ENCODE measurements at regions not wholly inside any gene's neighbourhood (a gene's known extent, or its start where the extent isn't known, plus 50 kb on each side); places are given as distances from the start of the nearest gene placed in this dataset.

DNA sequence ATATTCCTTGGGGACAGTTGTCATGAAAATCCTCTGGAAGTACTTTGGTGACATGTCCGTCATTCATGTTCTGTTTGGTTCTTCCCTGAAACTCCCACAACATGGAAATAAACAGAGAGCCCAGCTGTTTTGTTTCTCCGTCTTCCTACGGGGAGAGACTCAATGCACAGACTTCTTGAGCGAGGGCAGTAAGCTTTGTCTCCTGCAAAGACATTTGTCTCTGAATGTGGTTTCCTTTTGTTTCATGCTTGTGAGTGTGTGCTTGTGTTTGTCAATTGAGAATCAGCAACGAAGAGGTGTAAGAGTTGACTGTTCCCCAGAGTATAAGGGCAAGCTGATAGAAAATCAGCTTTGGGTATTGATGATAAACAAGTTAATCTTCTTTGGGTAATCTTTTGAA is 643.0 kb upstream of the RBFOX1 start:
- H3K9ac ChIP-seq (ENCODE audit: insufficient read depth, low read depth, low read length), result no peak overlapping the region
- ChIA-PET CTCF (ENCODE audit: low intra/inter-chr PET ratio, low total read pairs) (no interaction called here), POLR2A (no interaction called here)
- BruUV-seq (replicated peaks), result no TSS peak
- in situ Hi-C loops (cut with HindIII; ENCODE audit: extremely low pct_ligation_motif_present, low pct_unique_long_range_greater_than_20kb), result no loop called here
- no peak overlapping the region for H2AFZ ChIP-seq (ENCODE audit: low read length)
- FAIRE-seq (no peak), DNase-seq (ENCODE audit: low spot score) (no peak), ATAC-seq (no peak)
- no peak overlapping the region for H3K4me2 ChIP-seq (ENCODE audit: low read depth, low read length)
- H3K4me3 ChIP-seq (replicated peaks in 1 of 3; ENCODE audit: insufficient read depth in 1 of 3, low read depth in 2 of 3, low read length in 3 of 3), result no peak overlapping the region
- no peaks in the 10 kb centered on the region for H4K20me1 ChIP-seq (ENCODE audit: insufficient read depth, low read length)
- 8% methylated on average over 5 of the region's 5 CpGs for WGBS (ENCODE audit: low lambda C conversion rate)
- TF ChIP-seq ZNF101 (CRISPR knock-in tag; IDR thresholded peaks at IDR 0.05; ENCODE audit: borderline replicate concordance, low read depth) (no peak), RARA (CRISPR knock-in tag; IDR thresholded peaks at IDR 0.05) (no peak), SIX1 (CRISPR knock-in tag; IDR thresholded peaks at IDR 0.05; ENCODE audit: borderline replicate concordance) (no peak), ZNF20 (CRISPR knock-in tag; IDR thresholded peaks at IDR 0.05) (no peak), RELA (CRISPR knock-in tag; IDR thresholded peaks at IDR 0.05) (no peak), SRSF1 (optimal IDR thresholded peaks at IDR 0.05; ENCODE audit: low read depth, low read length) (no peak), ZFAT (CRISPR knock-in tag; conservative IDR thresholded peaks at IDR 0.05) (no peak), MBNL3 (CRISPR knock-in tag; conservative IDR thresholded peaks at IDR 0.05) (no peak), CEBPB (IDR thresholded peaks at IDR 0.05; ENCODE audit: borderline replicate concordance, low read depth, low read length) (no peak), ZNF7 (CRISPR knock-in tag; IDR thresholded peaks at IDR 0.05) (no peak), U2AF1 (optimal IDR thresholded peaks at IDR 0.05; ENCODE audit: low read depth, low read length) (no peak), TRIM24 (CRISPR knock-in tag; IDR thresholded peaks at IDR 0.05) (no peak), ZNF703 (CRISPR knock-in tag; IDR thresholded peaks at IDR 0.05; ENCODE audit: borderline replicate concordance) (no peak)
- TF ChIP-seq, protein P1, sequence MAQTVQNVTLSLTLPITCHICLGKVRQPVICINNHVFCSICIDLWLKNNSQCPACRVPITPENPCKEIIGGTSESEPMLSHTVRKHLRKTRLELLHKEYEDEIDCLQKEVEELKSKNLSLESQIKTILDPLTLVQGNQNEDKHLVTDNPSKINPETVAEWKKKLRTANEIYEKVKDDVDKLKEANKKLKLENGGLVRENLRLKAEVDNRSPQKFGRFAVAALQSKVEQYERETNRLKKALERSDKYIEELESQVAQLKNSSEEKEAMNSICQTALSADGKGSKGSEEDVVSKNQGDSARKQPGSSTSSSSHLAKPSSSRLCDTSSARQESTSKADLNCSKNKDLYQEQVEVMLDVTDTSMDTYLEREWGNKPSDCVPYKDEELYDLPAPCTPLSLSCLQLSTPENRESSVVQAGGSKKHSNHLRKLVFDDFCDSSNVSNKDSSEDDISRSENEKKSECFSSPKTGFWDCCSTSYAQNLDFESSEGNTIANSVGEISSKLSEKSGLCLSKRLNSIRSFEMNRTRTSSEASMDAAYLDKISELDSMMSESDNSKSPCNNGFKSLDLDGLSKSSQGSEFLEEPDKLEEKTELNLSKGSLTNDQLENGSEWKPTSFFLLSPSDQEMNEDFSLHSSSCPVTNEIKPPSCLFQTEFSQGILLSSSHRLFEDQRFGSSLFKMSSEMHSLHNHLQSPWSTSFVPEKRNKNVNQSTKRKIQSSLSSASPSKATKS (CRISPR knock-in tag; IDR thresholded peaks at IDR 0.05), result no peak
- TF ChIP-seq, protein P2, sequence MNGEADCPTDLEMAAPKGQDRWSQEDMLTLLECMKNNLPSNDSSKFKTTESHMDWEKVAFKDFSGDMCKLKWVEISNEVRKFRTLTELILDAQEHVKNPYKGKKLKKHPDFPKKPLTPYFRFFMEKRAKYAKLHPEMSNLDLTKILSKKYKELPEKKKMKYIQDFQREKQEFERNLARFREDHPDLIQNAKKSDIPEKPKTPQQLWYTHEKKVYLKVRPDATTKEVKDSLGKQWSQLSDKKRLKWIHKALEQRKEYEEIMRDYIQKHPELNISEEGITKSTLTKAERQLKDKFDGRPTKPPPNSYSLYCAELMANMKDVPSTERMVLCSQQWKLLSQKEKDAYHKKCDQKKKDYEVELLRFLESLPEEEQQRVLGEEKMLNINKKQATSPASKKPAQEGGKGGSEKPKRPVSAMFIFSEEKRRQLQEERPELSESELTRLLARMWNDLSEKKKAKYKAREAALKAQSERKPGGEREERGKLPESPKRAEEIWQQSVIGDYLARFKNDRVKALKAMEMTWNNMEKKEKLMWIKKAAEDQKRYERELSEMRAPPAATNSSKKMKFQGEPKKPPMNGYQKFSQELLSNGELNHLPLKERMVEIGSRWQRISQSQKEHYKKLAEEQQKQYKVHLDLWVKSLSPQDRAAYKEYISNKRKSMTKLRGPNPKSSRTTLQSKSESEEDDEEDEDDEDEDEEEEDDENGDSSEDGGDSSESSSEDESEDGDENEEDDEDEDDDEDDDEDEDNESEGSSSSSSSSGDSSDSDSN (CRISPR knock-in tag; IDR thresholded peaks at IDR 0.05), result no peak
- TF ChIP-seq, protein P3, sequence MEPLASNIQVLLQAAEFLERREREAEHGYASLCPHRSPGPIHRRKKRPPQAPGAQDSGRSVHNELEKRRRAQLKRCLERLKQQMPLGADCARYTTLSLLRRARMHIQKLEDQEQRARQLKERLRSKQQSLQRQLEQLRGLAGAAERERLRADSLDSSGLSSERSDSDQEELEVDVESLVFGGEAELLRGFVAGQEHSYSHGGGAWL (CRISPR knock-in tag; IDR thresholded peaks at IDR 0.05), result no peak
- H3K79me2 ChIP-seq (ENCODE audit: insufficient read depth, low read length), result no peaks in the 10 kb centered on the region
- no peaks in the 10 kb centered on the region for H3K36me3 ChIP-seq (replicated peaks in 1 of 2; ENCODE audit: control insufficient read depth in 1 of 2, insufficient read depth in 2 of 2, low read length in 2 of 2)
- H3K4me1 ChIP-seq (ENCODE audit: insufficient read depth, low read length), result no peaks in the 10 kb centered on the region
- H3K9me3 ChIP-seq (ENCODE audit: low read length), result peaks cover 20% of the 10 kb centered on the region
- intact Hi-C loops (cut with micrococcal nuclease; ENCODE audit: unreplicated experiment), result no loop called here
- H3K27me3 ChIP-seq (ENCODE audit: control insufficient read depth in 1 of 2, insufficient read depth in 2 of 2, low read length in 2 of 2), result no peaks in the 10 kb centered on the region
- H3K27ac ChIP-seq (ENCODE audit: extremely low read length, insufficient read depth, low read length), result no peak overlapping the region

Data from HepG2 (cell line).